Stimulated activated CD4-positive, alpha-beta T cell treated with anti-CD3 and anti-CD28 coated beads, Interleukin-15, amount 100 ng/mL, for 24 hours (primary cell): ENCODE measurements at regions not wholly inside any gene's neighbourhood (a gene's known extent, or its start where the extent isn't known, plus 50 kb on each side); places are given as distances from the start of the nearest gene placed in this dataset.
"Not testable (repeated sequence)": the region's sequence is repeated elsewhere in the genome, so short reads cannot be mapped to it uniquely, and the experiment has no call there.

Experiments
- DNase-seq: peaks from one replicate; pipeline ENCODE4 v3.0.0-alpha.2; 2020

DNA sequence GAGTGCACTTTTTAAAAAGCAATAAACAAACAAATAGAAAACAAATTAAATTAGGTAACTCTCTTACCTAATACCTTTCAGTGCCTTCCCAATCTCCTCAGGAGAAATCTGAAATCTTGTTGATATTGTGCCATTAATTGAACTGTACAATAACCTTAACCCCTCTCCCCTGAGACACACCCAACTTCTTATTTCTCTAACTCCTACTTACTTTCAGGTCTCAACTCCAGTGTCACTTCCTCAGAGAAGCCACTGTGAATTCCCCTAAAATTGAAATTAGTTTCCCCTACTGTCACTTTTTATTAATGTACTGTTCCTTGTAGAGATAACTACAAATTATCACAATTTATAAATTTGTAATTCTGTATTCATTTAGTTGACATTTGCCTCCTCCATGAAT, 295.3 kb upstream of the TNC start:
- DNase-seq = no peak

DNA sequence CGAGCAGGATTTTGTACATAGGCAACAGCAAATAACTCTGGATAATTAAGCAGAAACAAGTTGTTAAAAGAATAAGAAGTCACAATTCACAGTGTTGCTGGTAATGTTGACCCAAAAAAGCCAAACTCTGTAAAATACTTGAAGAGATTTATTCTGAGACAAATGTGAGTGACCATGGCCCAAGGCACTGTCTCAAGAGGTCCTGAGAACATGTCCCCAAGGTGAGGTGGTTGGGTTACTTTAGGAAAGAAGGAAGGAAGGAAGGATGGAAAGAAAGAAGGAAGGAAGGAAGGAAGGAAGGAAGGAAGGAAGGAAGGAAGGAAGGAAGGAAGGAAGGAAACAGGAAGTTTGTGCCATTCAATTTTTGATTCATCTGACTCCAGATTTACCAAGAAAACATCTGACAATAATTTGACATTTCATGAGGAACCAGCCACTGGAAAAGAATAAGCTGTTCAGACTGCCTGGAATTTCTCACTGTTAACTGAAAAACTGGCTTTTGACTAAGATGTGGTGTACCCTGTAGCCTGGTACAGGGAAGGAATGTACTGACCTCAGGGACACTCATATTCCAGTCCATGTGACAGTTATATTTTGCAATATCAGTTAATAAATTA, 295.9 kb upstream of the TNC start:
- no peak for DNase-seq

DNA sequence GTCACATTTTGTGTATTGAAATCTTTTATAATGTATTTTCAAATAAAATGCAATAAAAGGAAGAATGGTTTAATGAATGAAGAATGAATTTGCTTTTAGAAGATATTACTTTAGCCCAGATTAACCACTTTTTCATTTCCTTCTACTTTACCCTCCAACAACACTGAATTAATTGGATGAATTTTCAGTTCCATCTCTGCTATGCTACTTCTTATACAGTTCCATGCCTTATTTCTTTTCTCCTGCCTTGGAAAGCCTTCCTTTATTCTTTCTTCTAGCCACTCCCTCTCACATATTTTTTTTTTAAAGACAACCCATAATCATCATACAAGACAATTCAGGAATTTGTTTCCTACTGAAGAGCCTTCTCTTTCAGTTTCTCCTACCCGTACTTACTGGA, 296.6 kb upstream of the TNC start:
- no peak for DNase-seq

DNA sequence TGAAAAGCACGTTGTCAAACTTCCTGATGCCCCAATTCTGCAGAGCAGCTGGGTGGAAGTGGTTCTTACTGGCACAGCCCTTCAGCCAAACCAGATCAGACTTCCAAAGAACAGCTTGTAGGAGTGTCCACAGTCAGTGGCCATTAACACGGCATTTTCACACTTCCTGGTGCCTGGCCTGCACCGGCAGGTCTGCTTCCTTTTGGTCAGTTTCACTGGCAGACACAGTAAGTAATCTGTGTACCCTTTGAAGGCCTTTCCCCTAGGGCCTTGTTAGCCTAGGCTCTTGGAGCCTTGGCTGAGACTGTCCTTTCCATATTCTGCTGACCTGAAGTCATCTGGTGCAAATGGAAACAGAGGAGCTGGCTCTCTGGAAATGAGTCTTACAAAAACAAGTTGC, 297.5 kb upstream of the TNC start:
- DNase-seq = no peak

DNA sequence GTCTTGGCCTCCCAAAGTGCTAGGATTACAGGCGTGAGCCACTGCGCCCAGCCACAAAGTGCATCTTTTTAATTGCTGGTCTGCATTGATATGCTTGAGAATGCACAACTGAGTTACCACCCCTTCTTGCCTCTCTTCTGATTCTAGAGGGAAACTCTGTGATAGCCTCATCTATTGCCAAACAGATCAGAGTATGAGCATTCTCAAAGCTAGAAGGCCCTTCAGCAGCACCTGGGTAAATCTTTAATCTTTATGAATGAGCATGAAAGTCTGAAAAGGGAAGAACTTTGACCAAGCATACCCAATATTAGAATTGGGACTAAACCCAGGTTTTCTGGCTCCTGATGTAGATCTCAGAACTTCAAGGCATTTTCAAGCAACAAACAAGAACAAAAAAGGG, 298.3 kb upstream of the TNC start:
- no peak for DNase-seq

DNA sequence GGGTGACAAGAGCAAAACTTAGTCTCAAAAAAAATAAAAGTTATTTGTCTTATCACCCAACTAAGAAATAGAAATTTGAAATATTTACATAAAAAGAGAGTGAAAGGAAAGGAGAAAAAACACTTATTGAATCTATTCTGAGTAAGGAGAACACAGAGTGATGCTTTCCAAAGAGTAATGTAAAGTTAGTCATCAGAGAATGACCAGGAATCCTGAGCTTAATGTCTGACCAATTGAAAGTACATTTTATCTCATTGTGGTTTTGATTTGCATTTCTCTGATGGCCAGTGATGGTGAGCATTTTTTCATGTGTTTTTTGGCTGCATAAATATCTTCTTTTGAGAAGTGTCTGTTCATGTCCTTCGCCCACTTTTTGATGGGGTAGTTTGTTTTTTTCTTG, 300.2 kb upstream of the TNC start:
- not testable (repeated sequence) for DNase-seq

DNA sequence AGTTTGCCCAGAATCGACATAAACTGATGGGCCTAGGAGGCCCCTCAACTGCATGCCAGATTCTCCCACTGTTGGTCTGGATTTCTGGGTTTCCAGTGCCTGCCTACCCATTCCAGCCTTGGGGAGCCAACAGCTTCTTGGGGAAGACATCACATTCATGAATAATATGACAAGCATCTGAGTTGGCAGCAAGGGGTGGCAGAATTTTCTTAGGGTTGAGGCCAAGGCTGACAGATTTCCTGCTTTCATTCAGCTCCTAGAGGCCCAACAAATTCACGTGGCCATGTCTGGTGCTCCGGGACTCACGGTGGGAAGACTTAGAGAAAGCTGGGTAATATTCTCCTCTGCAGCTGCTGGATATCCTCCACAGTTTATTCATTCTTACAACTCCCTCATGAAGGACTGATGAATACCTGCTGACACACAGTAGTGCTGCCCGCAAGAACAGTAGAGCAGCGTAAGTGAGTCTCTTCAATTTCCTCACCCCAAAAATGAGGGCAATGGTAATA, 305.0 kb upstream of the TNC start:
- DNase-seq = no peak

DNA sequence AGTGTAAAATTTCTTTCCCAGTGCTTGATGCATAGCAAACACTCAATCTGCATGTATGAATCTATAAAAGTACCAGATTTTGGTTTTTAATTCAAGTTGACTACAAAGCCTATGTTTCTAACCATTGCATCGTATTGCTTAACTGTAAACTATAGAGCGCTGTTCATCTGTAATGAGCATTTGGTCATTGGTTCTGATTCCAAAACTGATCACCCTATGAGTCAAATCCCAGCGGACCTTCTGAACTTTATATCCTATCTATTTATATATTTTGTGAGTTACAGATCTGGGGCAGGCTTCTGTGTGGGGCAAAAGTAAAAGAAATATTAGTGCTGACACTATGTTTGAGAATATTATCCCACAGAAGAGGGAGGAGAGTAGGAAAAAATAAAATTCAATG, 305.7 kb upstream of the TNC start:
- DNase-seq = no peak

DNA sequence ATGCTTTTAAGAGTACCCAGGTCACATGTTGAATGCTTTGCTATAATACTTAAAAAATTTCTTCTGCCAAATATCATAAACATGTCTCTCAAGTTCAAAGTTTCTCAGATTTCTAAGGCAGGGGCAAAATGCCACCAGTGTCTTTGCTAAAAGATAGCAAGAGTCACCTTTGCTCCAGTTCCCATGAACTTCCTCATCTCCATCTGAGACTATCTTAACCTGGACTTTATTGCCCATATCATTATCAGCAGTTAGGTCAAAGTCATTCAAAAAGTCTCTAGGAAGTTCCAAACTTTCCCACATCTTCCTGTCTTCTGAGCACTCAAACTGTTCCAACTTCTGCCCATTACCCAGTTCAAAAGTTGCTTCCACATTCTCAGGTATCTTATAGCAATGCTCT, 307.6 kb upstream of the TNC start:
- DNase-seq = no peak

DNA sequence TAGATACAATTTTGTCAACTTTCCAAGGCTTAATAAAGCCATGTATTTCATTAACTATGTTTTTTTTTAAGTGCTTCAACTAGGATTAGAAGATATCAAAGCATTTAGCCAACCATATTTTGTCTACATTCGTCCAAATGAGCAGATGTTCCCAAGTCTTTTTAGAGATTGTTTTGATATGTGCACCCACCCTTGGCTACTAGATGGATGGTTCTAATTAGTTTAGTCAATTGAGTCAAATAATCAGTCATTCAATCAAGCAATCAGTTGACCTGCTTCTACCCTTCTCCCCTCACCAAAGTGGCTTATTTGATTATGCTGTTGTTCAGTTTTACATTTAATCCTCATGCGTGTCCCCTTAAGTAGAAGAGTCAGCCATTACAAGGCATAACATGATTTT, 319.5 kb upstream of the TNC start:
- no peak for DNase-seq

DNA sequence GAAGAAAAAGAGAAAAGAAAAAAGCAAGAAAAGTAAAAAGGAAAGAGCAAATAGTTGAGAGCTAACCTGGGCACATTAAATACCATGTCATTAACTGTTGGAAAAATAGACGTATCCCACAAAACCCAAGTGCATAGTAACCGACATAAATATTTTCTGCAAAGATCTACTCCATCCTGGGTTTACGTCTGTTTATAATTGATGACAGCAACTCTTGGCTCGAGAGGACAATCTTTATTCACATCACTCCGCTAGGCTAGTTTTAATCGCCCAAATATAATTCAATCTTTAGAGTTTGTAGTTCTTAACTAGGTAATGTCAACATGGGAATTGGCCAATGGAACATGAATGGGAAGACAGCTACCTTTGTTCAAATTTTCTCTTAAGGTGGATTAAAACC, 321.7 kb upstream of the TNC start:
- DNase-seq = no peak

DNA sequence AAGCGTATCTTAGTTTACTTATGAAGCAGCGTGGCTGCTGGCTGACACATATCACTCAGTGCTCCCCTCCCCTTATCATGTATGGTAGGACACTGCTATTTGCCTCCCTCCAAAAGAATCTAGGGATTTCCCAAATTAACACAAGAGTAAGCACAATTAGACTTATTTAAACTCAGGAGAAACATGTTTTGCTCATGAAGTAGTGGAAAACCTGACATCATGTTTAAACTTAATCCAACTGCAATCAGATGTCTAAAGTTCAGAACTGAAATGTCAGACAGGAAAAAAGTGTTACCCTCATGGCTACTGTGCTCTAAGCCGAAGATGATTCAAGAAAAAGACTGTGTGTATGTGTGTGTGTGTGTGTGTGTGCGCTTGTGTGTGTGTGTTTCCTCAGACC, 324.1 kb upstream of the TNC start:
- no peak for DNase-seq

DNA sequence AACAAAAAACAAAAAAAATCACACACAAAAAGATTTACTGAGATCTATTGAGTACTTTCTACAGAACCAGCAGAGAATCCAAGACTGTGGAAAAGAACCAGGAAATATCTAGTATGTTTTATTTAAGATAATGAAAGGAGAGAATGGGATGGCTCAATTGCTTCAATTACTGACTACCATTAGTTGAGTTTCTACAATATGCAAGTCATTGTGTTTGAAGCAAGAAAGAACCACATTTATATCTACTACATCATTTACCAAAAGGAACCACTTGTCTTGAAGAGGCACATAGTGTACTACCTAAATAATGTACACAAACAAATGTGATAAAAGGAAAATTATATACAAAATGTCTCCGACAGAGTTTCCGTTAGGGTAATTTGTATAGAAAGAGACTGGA, 325.9 kb upstream of the TNC start:
- no peak for DNase-seq

DNA sequence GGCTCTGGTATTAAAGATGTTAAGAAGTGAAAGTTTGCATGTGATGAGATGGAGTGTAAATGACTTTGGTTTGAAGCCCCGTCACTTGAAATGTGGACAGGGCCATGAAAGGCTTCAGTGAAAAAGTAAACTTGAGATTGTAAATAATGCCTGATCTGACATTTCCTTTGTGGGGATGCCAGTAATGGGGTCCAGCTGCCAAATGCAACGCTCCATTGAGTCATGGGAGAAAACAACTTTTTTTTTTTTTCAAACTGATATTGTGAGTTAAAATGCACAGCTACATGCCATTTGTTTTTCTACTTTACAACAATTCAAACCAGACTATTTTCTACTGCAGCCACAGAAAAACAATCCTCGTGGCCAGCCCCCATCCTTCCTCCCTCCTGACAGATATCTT, 327.0 kb upstream of the TNC start:
- no peak for DNase-seq

DNA sequence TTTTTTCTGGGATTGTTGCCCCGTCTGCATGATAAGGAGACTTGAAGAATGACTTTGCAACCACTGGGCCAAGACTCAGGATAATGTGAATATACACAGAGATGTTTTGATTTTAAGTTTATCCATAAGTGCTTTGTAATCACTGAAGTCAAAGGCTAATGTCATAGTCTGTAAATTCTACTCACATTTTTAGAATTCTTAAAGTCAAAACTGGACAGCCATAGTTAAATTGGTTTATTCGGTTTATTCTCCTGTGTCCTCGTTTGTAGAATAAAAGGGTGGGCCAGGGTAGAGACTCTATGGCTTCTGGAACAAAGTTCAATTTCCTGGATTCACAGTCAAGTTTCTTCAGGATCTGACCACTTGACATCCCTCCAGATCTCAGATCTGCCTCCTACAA, 327.7 kb upstream of the TNC start:
- no peak for DNase-seq

DNA sequence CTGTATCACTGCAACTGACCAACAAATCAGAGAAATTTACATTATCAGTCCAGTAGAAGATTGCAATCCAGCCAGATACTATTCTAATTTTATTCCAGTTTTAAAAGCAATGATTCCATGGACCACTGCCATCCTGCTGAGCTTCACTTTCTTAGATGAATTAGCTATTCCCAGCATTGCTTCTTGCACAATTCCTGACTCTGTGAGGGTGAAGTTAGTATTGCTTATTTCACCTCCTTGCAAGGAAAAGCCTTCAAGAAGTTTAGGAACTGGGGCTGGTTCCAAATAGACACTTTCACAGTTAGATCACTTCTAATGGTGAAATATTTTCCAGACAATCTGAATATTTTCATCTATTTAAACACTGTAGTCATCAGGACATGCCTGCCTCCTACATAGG, 338.6 kb upstream of the TNC start:
- DNase-seq = no peak

DNA sequence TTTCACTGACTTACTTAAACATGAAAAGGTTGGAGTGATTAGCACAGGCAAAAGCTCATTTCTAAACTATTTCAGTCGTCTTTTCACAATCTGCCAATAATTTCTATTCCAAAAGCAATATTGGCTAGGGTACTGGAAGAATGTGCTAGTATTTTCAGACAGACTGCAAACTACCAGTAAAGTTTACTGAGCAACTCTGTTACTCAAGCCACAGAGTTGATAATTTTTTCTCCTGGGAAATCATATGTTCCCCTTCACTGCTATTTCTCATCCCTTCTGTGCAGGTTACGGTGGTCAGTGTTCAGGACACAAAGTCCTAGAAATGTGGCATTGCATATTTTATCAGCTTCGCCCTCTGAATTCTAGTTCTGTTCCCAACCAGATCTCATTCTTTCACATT, 343.3 kb upstream of the TNC start:
- no peak for DNase-seq

DNA sequence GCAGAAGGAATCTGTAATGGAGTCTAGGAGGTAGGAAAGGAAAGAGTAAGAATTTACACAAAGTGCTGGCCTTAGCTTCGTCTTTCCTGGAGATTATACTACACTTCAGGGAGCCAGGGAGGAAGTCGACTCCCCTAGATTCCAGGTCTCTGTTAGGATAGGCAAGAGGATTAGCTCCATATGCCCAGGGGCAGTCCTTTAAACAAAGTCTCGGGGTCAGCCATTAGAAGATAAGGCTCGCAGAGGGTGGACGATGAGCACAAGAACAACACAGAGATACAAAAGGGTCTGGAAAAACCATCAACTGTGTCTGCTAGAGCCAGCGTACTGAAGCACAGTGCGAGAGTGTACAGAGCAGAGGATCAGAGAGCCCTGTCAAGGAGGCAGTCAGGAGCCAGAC, 344.7 kb upstream of the TNC start:
- DNase-seq = no peak

DNA sequence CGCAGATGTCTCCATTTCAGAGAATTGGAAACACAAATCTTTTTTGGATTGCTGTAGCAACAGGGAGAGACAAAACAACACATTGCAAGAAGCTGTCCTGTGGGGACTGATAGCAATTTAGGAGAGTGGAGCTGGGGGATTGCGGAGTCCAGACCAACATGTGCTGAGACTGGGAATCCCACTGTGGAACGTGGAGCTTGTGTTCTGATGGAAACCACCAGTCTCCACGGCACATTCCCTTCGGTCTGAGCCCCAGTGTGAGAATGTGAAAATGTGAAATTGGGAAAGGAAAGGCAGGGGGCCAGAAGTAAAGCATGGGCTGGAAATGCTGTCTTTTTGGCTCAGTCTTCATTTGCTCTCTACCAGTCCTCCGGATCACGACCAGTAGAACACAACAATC, 348.8 kb upstream of the TNC start:
- DNase-seq = no peak

DNA sequence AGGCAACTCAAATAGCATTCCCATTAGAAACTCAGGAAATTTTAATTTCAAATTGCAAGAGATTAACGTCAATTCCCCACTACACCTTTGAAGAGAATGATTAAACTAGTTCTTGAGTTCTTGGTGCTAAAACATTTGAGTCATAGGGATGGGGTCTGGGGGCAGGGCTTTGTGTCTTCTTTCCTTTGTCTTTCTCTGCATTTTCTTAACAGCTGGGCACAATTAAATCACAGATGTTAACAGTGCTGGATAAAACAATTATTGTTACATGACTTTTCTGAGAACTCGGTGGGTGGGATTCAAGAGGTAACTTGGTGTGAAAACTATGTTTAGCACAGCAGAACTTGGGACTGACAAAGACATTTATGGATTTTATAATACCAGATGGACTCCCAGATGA, 351.9 kb upstream of the TNC start:
- no peak for DNase-seq

DNA sequence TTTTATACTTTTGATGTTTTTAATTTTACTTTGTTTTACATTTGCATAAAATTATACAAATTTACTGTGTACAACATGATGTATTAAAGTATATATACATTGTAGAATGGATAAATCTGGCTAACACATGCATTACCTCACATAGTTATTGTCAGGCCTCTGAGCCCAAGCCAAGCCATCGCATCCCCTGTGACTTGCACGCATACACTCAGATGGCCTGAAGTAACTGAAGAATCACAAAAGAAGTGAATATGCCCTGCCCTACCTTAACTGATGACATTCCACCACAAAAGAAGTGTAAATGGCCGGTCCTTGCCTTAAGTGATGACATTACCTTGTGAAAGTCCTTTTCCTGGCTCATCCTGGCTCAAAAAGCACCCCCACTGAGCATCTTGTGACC, 355.1 kb upstream of the TNC start:
- not testable (repeated sequence) for DNase-seq

DNA sequence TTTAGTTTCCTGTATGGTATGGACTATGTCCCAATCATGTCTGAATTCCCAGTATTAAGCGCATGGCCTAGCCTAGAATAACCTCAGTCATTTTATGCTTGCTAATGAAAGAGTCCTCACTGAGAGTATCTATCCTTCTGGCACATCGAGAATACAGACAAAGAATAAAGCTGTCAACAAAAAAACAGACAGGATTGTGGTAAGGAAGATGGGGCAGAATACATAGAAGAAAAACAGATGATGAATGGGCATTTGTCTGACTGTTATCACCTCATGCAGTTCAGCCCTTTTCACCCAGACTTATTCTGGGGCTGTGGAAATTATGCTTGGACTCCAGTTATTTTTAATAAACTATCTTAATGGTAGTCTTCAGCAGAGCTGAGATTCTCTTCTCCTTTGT, 363.8 kb upstream of the TNC start:
- DNase-seq = no peak

DNA sequence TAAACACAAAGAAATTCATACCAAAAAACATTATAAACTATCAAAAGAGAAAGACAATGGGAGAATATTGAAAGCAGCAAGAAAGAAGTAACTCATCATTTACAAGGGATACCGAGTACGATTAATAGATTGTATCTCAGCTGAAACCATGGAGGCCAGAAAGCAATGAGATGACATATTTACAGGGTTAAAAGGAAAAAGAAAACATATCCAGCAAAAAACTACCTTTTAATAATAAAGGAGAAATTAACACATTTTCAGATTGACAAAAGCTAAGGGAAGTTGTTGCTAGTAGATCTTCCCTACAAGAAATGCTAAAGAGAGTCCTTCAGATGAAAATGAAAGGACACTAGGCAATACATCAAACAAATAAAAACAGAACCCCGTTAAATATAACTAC, 364.8 kb upstream of the TNC start:
- DNase-seq = no peak

DNA sequence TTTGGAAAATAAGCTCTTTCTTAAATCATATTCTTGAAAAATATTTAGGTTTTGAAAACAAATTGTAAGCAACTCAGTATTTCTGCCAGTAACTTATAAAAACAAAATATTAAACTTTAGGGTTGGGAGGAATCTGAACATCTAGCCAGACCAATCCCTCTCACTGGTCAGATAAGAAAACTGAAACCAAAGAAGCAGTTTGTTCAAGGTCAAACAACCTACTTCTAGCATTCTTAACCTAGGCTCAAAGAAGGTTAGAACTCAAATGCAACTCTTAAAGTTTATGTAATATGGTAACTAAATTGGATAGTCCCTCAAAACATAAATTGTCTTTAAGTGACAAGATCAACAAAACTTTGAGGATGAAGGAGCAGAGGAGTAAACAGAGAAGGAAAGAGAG, 374.9 kb upstream of the TNC start:
- no peak for DNase-seq

DNA sequence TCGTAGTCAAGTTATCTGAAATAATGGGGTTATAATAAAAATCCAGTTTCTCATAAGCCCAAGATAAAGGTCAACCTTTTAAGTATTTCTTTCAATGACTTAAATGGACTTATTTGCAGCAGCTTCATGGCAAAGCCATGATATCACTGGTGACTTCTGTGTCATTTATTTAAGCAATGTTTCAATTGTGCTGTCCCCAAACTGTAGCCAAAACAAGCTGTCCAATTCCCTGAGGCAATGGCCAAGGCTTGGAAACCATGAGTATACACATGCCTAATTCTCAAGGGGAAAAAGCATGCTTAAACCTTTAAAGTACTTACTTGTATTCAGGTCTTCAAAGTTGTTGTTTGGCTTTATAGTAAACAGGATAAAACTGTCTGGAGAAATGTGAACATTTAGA, 376.4 kb upstream of the TNC start:
- no peak for DNase-seq
